Middle frontal gyrus (tissue), 1 donor: ENCODE measurements at regions not wholly inside any gene's neighbourhood (a gene's known extent, or its start where the extent isn't known, plus 50 kb on each side); places are given as distances from the start of the nearest gene placed in this dataset.

ENCODE experiments used
- DNase-seq: peaks from one replicate; pipeline ENCODE4 v3.0.0-alpha.2; 2015; ENCODE audit warnings: low spot score; ENCODE audit errors: extremely low spot score

- no peak for DNase-seq
Observed at GRCh38 chr5:173763410-173763809, 124.7 kb upstream of the CPEB4 start.

GRCh38 chr5:173764332-173765028 is 123.7 kb upstream of the CPEB4 start:
- DNase-seq: no peak

- DNase-seq: no peak
Observed at GRCh38 chr5:173765029-173765644, 123.0 kb upstream of the CPEB4 start.

GRCh38 chr5:173765661-173766060 is 122.5 kb upstream of the CPEB4 start:
- DNase-seq: no peak

GRCh38 chr5:173767574-173768266 is 120.4 kb upstream of the CPEB4 start:
- no peak for DNase-seq

GRCh38 chr5:173768267-173768806 is 119.8 kb upstream of the CPEB4 start:
- DNase-seq: no peak

GRCh38 chr5:173768891-173769290 is 119.3 kb upstream of the CPEB4 start:
- DNase-seq: no peak

- no peak for DNase-seq
Observed at GRCh38 chr5:173770637-173771036, 117.5 kb upstream of the CPEB4 start.

- DNase-seq: no peak
Observed at GRCh38 chr5:173771121-173771724, 116.9 kb upstream of the CPEB4 start.

GRCh38 chr5:173771725-173772383 is 116.3 kb upstream of the CPEB4 start:
- DNase-seq: no peak

- DNase-seq: no peak
Observed at GRCh38 chr5:173772384-173773059, 115.6 kb upstream of the CPEB4 start.

- DNase-seq: no peak
Observed at GRCh38 chr5:173774271-173774761, 113.8 kb upstream of the CPEB4 start.

- no peak for DNase-seq
Observed at GRCh38 chr5:173775261-173776197, 112.6 kb upstream of the CPEB4 start.

GRCh38 chr5:173777149-173777548 is 111.0 kb upstream of the CPEB4 start:
- DNase-seq: no peak

- no peak for DNase-seq
Observed at GRCh38 chr5:173777674-173778073, 110.5 kb upstream of the CPEB4 start.

- DNase-seq: no peak
Observed at GRCh38 chr5:173778152-173778782, 109.9 kb upstream of the CPEB4 start.

GRCh38 chr5:173778784-173779304 is 109.3 kb upstream of the CPEB4 start:
- no peak for DNase-seq
